ENCODE measurements at regions not wholly inside any gene's neighbourhood (a gene's known extent, or its start where the extent isn't known, plus 50 kb on each side); places are given as distances from the start of the nearest gene placed in this dataset.

GRCh38 chr6:40274058-40274457 lies 313.1 kb downstream of the LRFN2 start:
- Histone ChIP-seq H3K4me3 (no peak overlapping the region), H3K4me1 (no peaks in the 10 kb centered on the region), H3K9me3 (no peaks in the 10 kb centered on the region), H3K27ac (no peak overlapping the region), H3K36me3 (no peaks in the 10 kb centered on the region), H3K27me3 (no peaks in the 10 kb centered on the region)
- intact Hi-C loops (cut with DNase I; ENCODE audit: low total_unique reads) = no loop called here
- DNase-seq = no peak
- TF ChIP-seq POLR2A (IDR thresholded peaks at IDR 0.05) = no peak
- TF ChIP-seq CTCF (IDR thresholded peaks at IDR 0.05) = no peak

- Histone ChIP-seq H3K27ac (no peak overlapping the region), H3K36me3 (no peaks in the 10 kb centered on the region), H3K4me3 (no peak overlapping the region), H3K27me3 (no peaks in the 10 kb centered on the region), H3K4me1 (no peaks in the 10 kb centered on the region), H3K9me3 (no peaks in the 10 kb centered on the region)
- no peak for DNase-seq
- intact Hi-C loops (cut with DNase I; ENCODE audit: low total_unique reads) = no loop called here
- TF ChIP-seq CTCF (IDR thresholded peaks at IDR 0.05) (no peak), POLR2A (IDR thresholded peaks at IDR 0.05) (no peak)
Measured at GRCh38 chr6:40268614-40269013, 318.6 kb downstream of the LRFN2 start.

- Histone ChIP-seq H3K4me3 (no peak overlapping the region), H3K27me3 (no peaks in the 10 kb centered on the region), H3K4me1 (no peaks in the 10 kb centered on the region), H3K36me3 (no peaks in the 10 kb centered on the region), H3K9me3 (no peaks in the 10 kb centered on the region), H3K27ac (no peak overlapping the region)
- TF ChIP-seq POLR2A (IDR thresholded peaks at IDR 0.05) (no peak), CTCF (IDR thresholded peaks at IDR 0.05) (no peak)
- intact Hi-C loops (cut with DNase I; ENCODE audit: low total_unique reads) = no loop called here
- no peak for DNase-seq
Measured at GRCh38 chr6:40268166-40268565, 319.0 kb downstream of the LRFN2 start.

GRCh38 chr6:40265615-40266014 lies 321.5 kb downstream of the LRFN2 start:
- Histone ChIP-seq H3K27me3 (no peaks in the 10 kb centered on the region), H3K4me1 (no peaks in the 10 kb centered on the region), H3K27ac (no peak overlapping the region), H3K4me3 (no peak overlapping the region), H3K9me3 (no peaks in the 10 kb centered on the region), H3K36me3 (no peaks in the 10 kb centered on the region)
- TF ChIP-seq POLR2A (IDR thresholded peaks at IDR 0.05) (no peak), CTCF (IDR thresholded peaks at IDR 0.05) (no peak)
- no peak for DNase-seq
- intact Hi-C loops (cut with DNase I; ENCODE audit: low total_unique reads) = no loop called here

- Histone ChIP-seq H3K4me3 (no peak overlapping the region), H3K9me3 (no peaks in the 10 kb centered on the region), H3K27me3 (no peaks in the 10 kb centered on the region), H3K36me3 (no peaks in the 10 kb centered on the region), H3K27ac (no peak overlapping the region), H3K4me1 (no peaks in the 10 kb centered on the region)
- TF ChIP-seq POLR2A (IDR thresholded peaks at IDR 0.05) = no peak
- no peak for TF ChIP-seq CTCF (IDR thresholded peaks at IDR 0.05)
- DNase-seq = no peak
- intact Hi-C loops (cut with DNase I; ENCODE audit: low total_unique reads) = no loop called here
Measured at GRCh38 chr6:40263970-40264369, 323.2 kb downstream of the LRFN2 start.
